ENCODE measurements at regions not wholly inside any gene's neighbourhood (a gene's known extent, or its start where the extent isn't known, plus 50 kb on each side); places are given as distances from the start of the nearest gene placed in this dataset.

DNA sequence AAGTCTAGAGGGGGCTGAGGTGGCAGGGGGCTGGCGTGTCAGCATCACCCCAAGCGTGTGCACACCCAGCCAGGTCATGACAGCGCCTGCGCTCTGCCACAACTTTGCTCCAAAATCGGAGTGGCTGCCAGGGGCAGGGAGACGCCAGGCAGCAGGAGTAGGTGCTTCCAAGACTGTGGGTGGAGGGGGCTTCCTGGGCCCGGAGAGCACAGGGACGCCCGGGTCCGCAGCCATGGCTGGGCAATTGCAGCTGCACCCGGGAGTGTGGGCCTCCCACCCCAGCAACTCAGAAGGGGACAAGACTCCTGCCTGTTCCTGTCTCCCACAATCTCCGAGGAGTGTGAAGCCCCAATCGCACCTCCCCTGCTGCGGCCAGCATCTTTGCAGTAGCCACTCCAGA, 53.1 kb upstream of the CYYR1 start:
- no peak for TF ChIP-seq POLR2A (IDR thresholded peaks at IDR 0.05)
- TF ChIP-seq, protein P1, sequence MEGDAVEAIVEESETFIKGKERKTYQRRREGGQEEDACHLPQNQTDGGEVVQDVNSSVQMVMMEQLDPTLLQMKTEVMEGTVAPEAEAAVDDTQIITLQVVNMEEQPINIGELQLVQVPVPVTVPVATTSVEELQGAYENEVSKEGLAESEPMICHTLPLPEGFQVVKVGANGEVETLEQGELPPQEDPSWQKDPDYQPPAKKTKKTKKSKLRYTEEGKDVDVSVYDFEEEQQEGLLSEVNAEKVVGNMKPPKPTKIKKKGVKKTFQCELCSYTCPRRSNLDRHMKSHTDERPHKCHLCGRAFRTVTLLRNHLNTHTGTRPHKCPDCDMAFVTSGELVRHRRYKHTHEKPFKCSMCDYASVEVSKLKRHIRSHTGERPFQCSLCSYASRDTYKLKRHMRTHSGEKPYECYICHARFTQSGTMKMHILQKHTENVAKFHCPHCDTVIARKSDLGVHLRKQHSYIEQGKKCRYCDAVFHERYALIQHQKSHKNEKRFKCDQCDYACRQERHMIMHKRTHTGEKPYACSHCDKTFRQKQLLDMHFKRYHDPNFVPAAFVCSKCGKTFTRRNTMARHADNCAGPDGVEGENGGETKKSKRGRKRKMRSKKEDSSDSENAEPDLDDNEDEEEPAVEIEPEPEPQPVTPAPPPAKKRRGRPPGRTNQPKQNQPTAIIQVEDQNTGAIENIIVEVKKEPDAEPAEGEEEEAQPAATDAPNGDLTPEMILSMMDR (IDR thresholded peaks at IDR 0.05): no peak

Data from thyroid gland (tissue), 4 donors.